Activated CD4-positive, alpha-beta T cell treated with anti-CD3 and anti-CD28 coated beads, Interleukin-2, amount 50 U/mL, for 16 hours (primary cell): ENCODE measurements at regions not wholly inside any gene's neighbourhood (a gene's known extent, or its start where the extent isn't known, plus 50 kb on each side); places are given as distances from the start of the nearest gene placed in this dataset.
"Not testable (repeated sequence)": the region's sequence is repeated elsewhere in the genome, so short reads cannot be mapped to it uniquely, and the experiment has no call there.

Source experiments
- DNase-seq: peaks from one replicate; pipeline ENCODE4 v3.0.0-alpha.2; 2020

- DNase-seq: peak; percentile 40
Observed at GRCh38 chr6:6724539-6725467, 136.3 kb downstream of the LY86 start.

- DNase-seq: no peak
Observed at GRCh38 chr6:6725468-6726209, 137.1 kb downstream of the LY86 start.

- no peak for DNase-seq
Observed at GRCh38 chr6:6728169-6728941, 139.8 kb downstream of the LY86 start.

- no peak for DNase-seq
Observed at GRCh38 chr6:6729971-6730370, 141.5 kb downstream of the LY86 start.

GRCh38 chr6:6730831-6731230, 142.3 kb downstream of the LY86 start:
- DNase-seq: no peak

GRCh38 chr6:6734479-6735465, 146.3 kb downstream of the LY86 start:
- DNase-seq: no peak

- no peak for DNase-seq
Observed at GRCh38 chr6:6736791-6737654, 148.5 kb downstream of the LY86 start.

- DNase-seq: no peak
Observed at GRCh38 chr6:6737671-6738070, 149.2 kb downstream of the LY86 start.

- DNase-seq: no peak
Observed at GRCh38 chr6:6738108-6738507, 149.6 kb downstream of the LY86 start.

GRCh38 chr6:6738922-6739716, 150.6 kb downstream of the LY86 start:
- no peak for DNase-seq

GRCh38 chr6:6740595-6740994, 152.1 kb downstream of the LY86 start:
- DNase-seq: no peak

- DNase-seq: no peak
Observed at GRCh38 chr6:6741264-6741663, 152.7 kb downstream of the LY86 start.

GRCh38 chr6:6742535-6742934, 154.0 kb downstream of the LY86 start:
- no peak for DNase-seq

GRCh38 chr6:6744551-6744950, 156.0 kb downstream of the LY86 start:
- no peak for DNase-seq

GRCh38 chr6:6745637-6746332, 157.3 kb downstream of the LY86 start:
- DNase-seq: not testable (repeated sequence)

- no peak for DNase-seq
Observed at GRCh38 chr6:6746333-6746969, 157.9 kb downstream of the LY86 start.

GRCh38 chr6:6746970-6747338, 158.4 kb downstream of the LY86 start:
- DNase-seq: no peak

GRCh38 chr6:6747371-6747770, 158.9 kb downstream of the LY86 start:
- DNase-seq: no peak

GRCh38 chr6:6748001-6748400, 159.5 kb downstream of the LY86 start:
- DNase-seq: no peak
